Fibroblast of lung (primary cell): ENCODE measurements at regions not wholly inside any gene's neighbourhood (a gene's known extent, or its start where the extent isn't known, plus 50 kb on each side); places are given as distances from the start of the nearest gene placed in this dataset.

Experiments used
- DNase-seq, 2 donors: peaks; one replicate each; pipeline versions ENCODE4 v3.0.0 to v3.0.0-alpha.2; 2010; ENCODE audit warnings: low read depth in 2 of 2
- H2AFZ ChIP-seq: 2 replicates; pipeline ENCODE4 v1.5.1; 2012; ENCODE audit warnings: low read length, control low read depth, inconsistent platforms
- H3K27ac ChIP-seq: 2 replicates; pipeline ENCODE4 v1.5.1; 2011; ENCODE audit warnings: low read length, control low read depth; ENCODE audit not compliant: insufficient read depth
- H3K27me3 ChIP-seq: 2 replicates; pipeline ENCODE4 v1.5.1; 2011; ENCODE audit warnings: mild to moderate bottlenecking, low read length; ENCODE audit not compliant: control insufficient read depth, insufficient read depth
- H3K36me3 ChIP-seq: 2 replicates; pipeline ENCODE4 v1.5.1; 2011; ENCODE audit warnings: low read length; ENCODE audit not compliant: control insufficient read depth, insufficient read depth
- H3K4me1 ChIP-seq: 2 replicates; pipeline ENCODE4 v1.5.1; 2011; ENCODE audit warnings: low read length; ENCODE audit not compliant: control insufficient read depth, insufficient read depth; ENCODE audit errors: extremely low read depth
- H3K4me2 ChIP-seq: 2 replicates; pipeline ENCODE4 v1.5.1; 2011; ENCODE audit warnings: low read length, control low read depth; ENCODE audit not compliant: insufficient read depth; ENCODE audit errors: extremely low read depth
- H3K4me3 ChIP-seq, 4 experiments: fragments of 200-600 bp in 1 of 4; sonication (generic) in 1 of 4; replicated peaks in 1 of 4; 2 replicates each; pipeline ENCODE4 v1.5.1; 2011 to 2016; ENCODE audit warnings: low read length in 4 of 4, low read depth in 3 of 4, mild to moderate bottlenecking in 3 of 4, control low read depth in 2 of 4, inconsistent platforms in 1 of 4, mixed read lengths in 1 of 4; ENCODE audit not compliant: insufficient read depth in 1 of 4; ENCODE audit errors: control extremely low read depth in 1 of 4
- H3K79me2 ChIP-seq: 2 replicates; pipeline ENCODE4 v1.5.1; 2012; ENCODE audit warnings: mild to moderate bottlenecking, low read length, inconsistent platforms; ENCODE audit not compliant: control insufficient read depth, insufficient read depth
- H3K9ac ChIP-seq: 2 replicates; pipeline ENCODE4 v1.5.1; 2011; ENCODE audit warnings: mild to moderate bottlenecking, low read length, control low read depth; ENCODE audit not compliant: insufficient read depth
- H3K9me3 ChIP-seq: 2 replicates; pipeline ENCODE4 v1.5.1; 2012; ENCODE audit warnings: low read depth, low read length; ENCODE audit not compliant: control insufficient read depth, insufficient read depth
- H4K20me1 ChIP-seq: 2 replicates; pipeline ENCODE4 v1.5.1; 2011; ENCODE audit warnings: low read length; ENCODE audit not compliant: control insufficient read depth, insufficient read depth; ENCODE audit errors: extremely low read depth
- CTCF ChIP-seq, 2 donors: IDR thresholded peaks in 1 of 2; conservative IDR thresholded peaks in 1 of 2; 1 replicate in 1 of 2; 2 replicates in 1 of 2; pipeline ENCODE4 v1.5.1; 2011 to 2012; ENCODE audit warnings: low read length in 2 of 2, control low read depth in 1 of 2, inconsistent platforms in 1 of 2, low read depth in 1 of 2, mild to moderate bottlenecking in 1 of 2
- EZH2 ChIP-seq: IDR thresholded peaks from 2 replicates; pipeline ENCODE4 v1.5.1; 2012; ENCODE audit warnings: low read length, control low read depth, mild to moderate bottlenecking; ENCODE audit errors: missing control alignments

GRCh38 chr1:47699492-47700235 lies 261.8 kb downstream of the FOXD2 start:
- TF ChIP-seq EZH2 (no peak), CTCF (conservative IDR thresholded peaks at IDR 0.05 in 1 of 2, IDR thresholded peaks at IDR 0.05 in 1 of 2; ENCODE audit: low read depth in 1 of 2, low read length in 2 of 2) (no peak)
- Histone ChIP-seq H4K20me1 (no peaks in the 10 kb centered on the region), H3K9ac (no peak overlapping the region), H2AFZ (no peak overlapping the region), H3K4me1 (no peaks in the 10 kb centered on the region), H3K79me2 (no peaks in the 10 kb centered on the region), H3K4me2 (no peak overlapping the region), H3K9me3 (no peaks in the 10 kb centered on the region), H3K27me3 (no peaks in the 10 kb centered on the region), H3K36me3 (no peaks in the 10 kb centered on the region), H3K4me3 (no peak overlapping the region), H3K27ac (no peak overlapping the region)
- no peak for DNase-seq

- no peaks in the 10 kb centered on the region for H3K79me2 ChIP-seq
- no peak overlapping the region for H2AFZ ChIP-seq
- no peak for TF ChIP-seq EZH2
- no peak for TF ChIP-seq CTCF (conservative IDR thresholded peaks at IDR 0.05 in 1 of 2, IDR thresholded peaks at IDR 0.05 in 1 of 2; ENCODE audit: low read depth in 1 of 2, low read length in 2 of 2)
- H3K4me3 ChIP-seq, result no peak overlapping the region
- no peaks in the 10 kb centered on the region for H3K27me3 ChIP-seq
- no peaks in the 10 kb centered on the region for H4K20me1 ChIP-seq
- no peaks in the 10 kb centered on the region for H3K4me1 ChIP-seq
- H3K36me3 ChIP-seq, result no peaks in the 10 kb centered on the region
- no peaks in the 10 kb centered on the region for H3K9me3 ChIP-seq
- DNase-seq, result no peak
- H3K9ac ChIP-seq, result no peak overlapping the region
- no peak overlapping the region for H3K4me2 ChIP-seq
- no peak overlapping the region for H3K27ac ChIP-seq
Observed at GRCh38 chr1:47701283-47701682, 263.4 kb downstream of the FOXD2 start.

- no peaks in the 10 kb centered on the region for H3K27me3 ChIP-seq
- DNase-seq, result no peak
- H3K27ac ChIP-seq, result no peak overlapping the region
- H3K4me3 ChIP-seq, result no peak overlapping the region
- no peaks in the 10 kb centered on the region for H3K79me2 ChIP-seq
- H3K36me3 ChIP-seq, result no peaks in the 10 kb centered on the region
- H2AFZ ChIP-seq, result no peak overlapping the region
- no peaks in the 10 kb centered on the region for H4K20me1 ChIP-seq
- no peak overlapping the region for H3K9ac ChIP-seq
- no peak for TF ChIP-seq CTCF (conservative IDR thresholded peaks at IDR 0.05 in 1 of 2, IDR thresholded peaks at IDR 0.05 in 1 of 2; ENCODE audit: low read depth in 1 of 2, low read length in 2 of 2)
- no peak for TF ChIP-seq EZH2
- no peaks in the 10 kb centered on the region for H3K9me3 ChIP-seq
- no peak overlapping the region for H3K4me2 ChIP-seq
- H3K4me1 ChIP-seq, result no peaks in the 10 kb centered on the region
Observed at GRCh38 chr1:47701741-47702515, 264.1 kb downstream of the FOXD2 start.
